ENCODE measurements at regions not wholly inside any gene's neighbourhood (a gene's known extent, or its start where the extent isn't known, plus 50 kb on each side); places are given as distances from the start of the nearest gene placed in this dataset.

- DNase-seq: no peak
Observed at GRCh38 chr2:22801071-22801470, 583.9 kb upstream of the KLHL29 start.

GRCh38 chr2:22801970-22802369 is 583.0 kb upstream of the KLHL29 start:
- no peak for DNase-seq

GRCh38 chr2:22807872-22808271 is 577.1 kb upstream of the KLHL29 start:
- no peak for DNase-seq

- DNase-seq: no peak
Observed at GRCh38 chr2:22810602-22811001, 574.4 kb upstream of the KLHL29 start.

GRCh38 chr2:22812065-22812680 is 572.8 kb upstream of the KLHL29 start:
- no peak for DNase-seq

GRCh38 chr2:22817197-22817596 is 567.8 kb upstream of the KLHL29 start:
- DNase-seq: no peak

GRCh38 chr2:22821458-22821857 is 563.5 kb upstream of the KLHL29 start:
- no peak for DNase-seq

GRCh38 chr2:22822835-22823234 is 562.1 kb upstream of the KLHL29 start:
- DNase-seq: no peak

GRCh38 chr2:22824618-22825017 is 560.4 kb upstream of the KLHL29 start:
- DNase-seq: no peak

GRCh38 chr2:22826703-22827102 is 558.3 kb upstream of the KLHL29 start:
- no peak for DNase-seq

- no peak for DNase-seq
Observed at GRCh38 chr2:22829791-22830190, 555.2 kb upstream of the KLHL29 start.

GRCh38 chr2:22832196-22832595 is 552.8 kb upstream of the KLHL29 start:
- no peak for DNase-seq

- no peak for DNase-seq
Observed at GRCh38 chr2:22838461-22838860, 546.5 kb upstream of the KLHL29 start.

GRCh38 chr2:22842205-22842869 is 542.6 kb upstream of the KLHL29 start:
- no peak for DNase-seq

GRCh38 chr2:22843919-22844537 is 541.0 kb upstream of the KLHL29 start:
- no peak for DNase-seq

GRCh38 chr2:22850310-22850709 is 534.7 kb upstream of the KLHL29 start:
- no peak for DNase-seq

- no peak for DNase-seq
Observed at GRCh38 chr2:22854588-22854987, 530.4 kb upstream of the KLHL29 start.

- no peak for DNase-seq
Observed at GRCh38 chr2:22855081-22855480, 529.9 kb upstream of the KLHL29 start.

- DNase-seq: no peak
Observed at GRCh38 chr2:22855761-22856184, 529.2 kb upstream of the KLHL29 start.

GRCh38 chr2:22867973-22868372 is 517.0 kb upstream of the KLHL29 start:
- no peak for DNase-seq

- DNase-seq: no peak
Observed at GRCh38 chr2:22878121-22878520, 506.9 kb upstream of the KLHL29 start.

- no peak for DNase-seq
Observed at GRCh38 chr2:22879009-22879863, 505.7 kb upstream of the KLHL29 start.

GRCh38 chr2:22880161-22880560 is 504.8 kb upstream of the KLHL29 start:
- no peak for DNase-seq

- DNase-seq: no peak
Observed at GRCh38 chr2:22882011-22882410, 503.0 kb upstream of the KLHL29 start.
